ENCODE measurements at regions not wholly inside any gene's neighbourhood (a gene's known extent, or its start where the extent isn't known, plus 50 kb on each side); places are given as distances from the start of the nearest gene placed in this dataset.

DNA sequence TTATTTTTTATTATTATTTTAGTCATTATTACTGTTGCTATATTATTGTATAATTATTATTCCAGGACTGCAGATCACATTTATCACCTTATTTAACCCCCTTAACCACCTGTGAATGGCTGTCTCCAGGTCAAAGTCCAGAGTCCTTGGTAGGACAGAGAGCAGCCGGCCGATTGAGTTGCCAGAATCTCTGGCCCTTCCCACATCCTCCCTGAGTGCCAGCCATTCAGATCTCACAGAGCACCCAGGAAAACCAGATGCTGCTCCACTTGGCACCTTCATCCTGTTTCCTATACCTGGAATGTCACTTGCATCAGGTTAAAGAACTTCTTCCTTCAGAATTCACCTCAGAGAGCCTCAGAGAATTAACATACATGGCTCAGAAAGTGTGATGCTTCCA, 101.1 kb downstream of the ELAPOR2 start:
- no CpG with 5 or more reads among the region's 2 CpGs for WGBS (ENCODE audit: extremely low coverage, insufficient coverage, insufficient read length)
- H3K27ac ChIP-seq (ENCODE audit: low read depth, low read length), result no peak overlapping the region
- H2BK5ac ChIP-seq (ENCODE audit: low read depth, low read length, poor library complexity), result no peak overlapping the region
- H2AFZ ChIP-seq (ENCODE audit: insufficient read depth, low read length, poor library complexity), result no peak overlapping the region
- H4K12ac ChIP-seq (ENCODE audit: low read depth, low read length), result no peak overlapping the region
- H3K4ac ChIP-seq (ENCODE audit: low read depth, low read length), result no peak overlapping the region
- no peak for DNase-seq
- no peak overlapping the region for H3K18ac ChIP-seq (ENCODE audit: low read length)
- H3K9ac ChIP-seq (ENCODE audit: low read length), result no peak overlapping the region
- H2BK120ac ChIP-seq (ENCODE audit: insufficient read depth, low read length, poor library complexity), result no peak overlapping the region
- no peaks in the 10 kb centered on the region for H3K36me3 ChIP-seq (ENCODE audit: control insufficient read depth in 1 of 2, insufficient read depth in 2 of 2, low read length in 2 of 2)
- no peaks in the 10 kb centered on the region for H3K79me2 ChIP-seq (ENCODE audit: control insufficient read depth, insufficient read depth, low read length, poor library complexity)
- no peaks in the 10 kb centered on the region for H3K27me3 ChIP-seq (ENCODE audit: insufficient read depth, low read length)
- H3K9me3 ChIP-seq (ENCODE audit: insufficient read depth, low read depth, low read length), result no peaks in the 10 kb centered on the region
- no peak overlapping the region for H3K4me2 ChIP-seq (ENCODE audit: low read length)
- H2BK12ac ChIP-seq (ENCODE audit: low read length), result no peak overlapping the region
- H3K4me3 ChIP-seq (ENCODE audit: low read depth, low read length), result no peak overlapping the region
- no peaks in the 10 kb centered on the region for H3K4me1 ChIP-seq (ENCODE audit: control insufficient read depth in 1 of 2, insufficient read depth in 2 of 2, low read length in 2 of 2)
- H2AK5ac ChIP-seq (ENCODE audit: low read length), result no peak overlapping the region
- H4K91ac ChIP-seq (ENCODE audit: low read depth, low read length), result no peak overlapping the region
- no peak overlapping the region for H3K23ac ChIP-seq (ENCODE audit: low read length)
- H4K8ac ChIP-seq (ENCODE audit: low read depth, low read length), result no peak overlapping the region
- no peak overlapping the region for H3K14ac ChIP-seq (ENCODE audit: low read length)
- no peaks in the 10 kb centered on the region for H3K79me1 ChIP-seq (ENCODE audit: low read length)

DNA sequence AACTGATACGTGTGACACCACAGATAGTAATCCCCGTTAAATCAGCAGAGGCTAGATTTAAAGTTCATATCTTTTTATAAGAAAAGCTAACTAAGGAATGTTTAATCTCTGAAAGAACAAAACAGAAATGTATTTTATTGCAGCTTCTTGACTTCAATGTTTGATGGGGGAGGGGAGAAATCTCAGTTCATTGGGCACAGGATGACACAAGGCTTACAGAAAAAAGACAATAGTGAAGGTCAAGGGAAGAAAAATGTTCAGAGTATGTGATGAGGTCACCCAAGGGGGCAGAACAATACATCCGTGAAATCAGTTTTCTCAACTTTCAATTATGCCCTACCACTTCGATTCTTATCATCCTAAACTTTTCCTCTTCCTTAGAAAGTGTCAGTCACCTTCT, 102.9 kb downstream of the ELAPOR2 start:
- Histone ChIP-seq H3K4me2 (ENCODE audit: low read length) (no peak overlapping the region), H3K4me1 (ENCODE audit: control insufficient read depth in 1 of 2, insufficient read depth in 2 of 2, low read length in 2 of 2) (no peaks in the 10 kb centered on the region), H3K14ac (ENCODE audit: low read length) (no peak overlapping the region), H2BK120ac (ENCODE audit: insufficient read depth, low read length, poor library complexity) (no peak overlapping the region), H2BK12ac (ENCODE audit: low read length) (no peak overlapping the region), H3K27me3 (ENCODE audit: insufficient read depth, low read length) (no peaks in the 10 kb centered on the region), H3K18ac (ENCODE audit: low read length) (no peak overlapping the region), H4K8ac (ENCODE audit: low read depth, low read length) (no peak overlapping the region), H3K36me3 (ENCODE audit: control insufficient read depth in 1 of 2, insufficient read depth in 2 of 2, low read length in 2 of 2) (no peaks in the 10 kb centered on the region), H3K79me2 (ENCODE audit: control insufficient read depth, insufficient read depth, low read length, poor library complexity) (no peaks in the 10 kb centered on the region), H4K91ac (ENCODE audit: low read depth, low read length) (no peak overlapping the region), H3K9me3 (ENCODE audit: insufficient read depth, low read depth, low read length) (no peaks in the 10 kb centered on the region), H2AK5ac (ENCODE audit: low read length) (no peak overlapping the region), H3K9ac (ENCODE audit: low read length) (no peak overlapping the region), H4K12ac (ENCODE audit: low read depth, low read length) (no peak overlapping the region), H3K4ac (ENCODE audit: low read depth, low read length) (no peak overlapping the region), H3K27ac (ENCODE audit: low read depth, low read length) (no peak overlapping the region), H3K79me1 (ENCODE audit: low read length) (no peaks in the 10 kb centered on the region), H2AFZ (ENCODE audit: insufficient read depth, low read length, poor library complexity) (no peak overlapping the region), H3K4me3 (ENCODE audit: low read depth, low read length) (no peak overlapping the region), H3K23ac (ENCODE audit: low read length) (no peak overlapping the region), H2BK5ac (ENCODE audit: low read depth, low read length, poor library complexity) (no peak overlapping the region)
- DNase-seq, result no peak
- WGBS (ENCODE audit: extremely low coverage, insufficient coverage, insufficient read length), result no CpG with 5 or more reads among the region's 4 CpGs

DNA sequence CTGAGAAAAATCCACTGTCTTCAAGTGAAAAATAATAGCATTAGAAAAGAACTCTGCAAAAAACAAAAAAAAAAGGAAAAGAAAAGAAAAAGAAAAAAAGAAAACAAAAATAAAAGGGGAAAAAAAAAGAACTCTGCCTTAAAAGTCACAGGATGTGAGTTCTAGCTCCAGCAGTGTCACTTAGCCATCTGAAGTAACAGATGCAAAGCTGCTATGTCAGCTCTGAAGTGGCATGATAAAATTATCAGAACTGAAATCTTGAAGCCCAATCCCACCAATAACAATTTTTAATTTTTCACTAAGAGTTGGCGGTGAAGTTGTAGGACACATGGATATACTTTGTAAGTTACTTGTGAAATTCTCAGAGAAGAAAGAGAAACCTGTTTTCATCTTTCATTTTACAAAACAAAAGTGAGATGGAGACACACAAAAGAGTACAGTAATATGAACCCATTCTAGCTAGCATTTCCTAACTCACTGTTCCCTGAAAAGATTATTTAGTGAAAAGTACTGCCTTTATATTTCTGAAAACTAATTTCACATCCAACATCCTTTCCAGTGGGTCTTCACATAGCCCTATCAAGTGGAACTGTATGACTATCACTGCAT, 103.5 kb downstream of the ELAPOR2 start:
- no peak overlapping the region for H3K27ac ChIP-seq (ENCODE audit: low read depth, low read length)
- H2BK120ac ChIP-seq (ENCODE audit: insufficient read depth, low read length, poor library complexity), result no peak overlapping the region
- no CpG with 5 or more reads among the region's 1 CpG for WGBS (ENCODE audit: extremely low coverage, insufficient coverage, insufficient read length)
- H3K27me3 ChIP-seq (ENCODE audit: insufficient read depth, low read length), result no peaks in the 10 kb centered on the region
- H2BK5ac ChIP-seq (ENCODE audit: low read depth, low read length, poor library complexity), result no peak overlapping the region
- H3K79me2 ChIP-seq (ENCODE audit: control insufficient read depth, insufficient read depth, low read length, poor library complexity), result no peaks in the 10 kb centered on the region
- H3K23ac ChIP-seq (ENCODE audit: low read length), result no peak overlapping the region
- no peak overlapping the region for H4K12ac ChIP-seq (ENCODE audit: low read depth, low read length)
- no peak overlapping the region for H3K4me3 ChIP-seq (ENCODE audit: low read depth, low read length)
- no peak overlapping the region for H2AK5ac ChIP-seq (ENCODE audit: low read length)
- H3K18ac ChIP-seq (ENCODE audit: low read length), result no peak overlapping the region
- H2BK12ac ChIP-seq (ENCODE audit: low read length), result no peak overlapping the region
- no peak overlapping the region for H4K91ac ChIP-seq (ENCODE audit: low read depth, low read length)
- no peak overlapping the region for H3K4me2 ChIP-seq (ENCODE audit: low read length)
- no peaks in the 10 kb centered on the region for H3K9me3 ChIP-seq (ENCODE audit: insufficient read depth, low read depth, low read length)
- DNase-seq, result no peak
- no peak overlapping the region for H3K9ac ChIP-seq (ENCODE audit: low read length)
- no peaks in the 10 kb centered on the region for H3K4me1 ChIP-seq (ENCODE audit: control insufficient read depth in 1 of 2, insufficient read depth in 2 of 2, low read length in 2 of 2)
- no peak overlapping the region for H3K14ac ChIP-seq (ENCODE audit: low read length)
- H3K4ac ChIP-seq (ENCODE audit: low read depth, low read length), result no peak overlapping the region
- no peaks in the 10 kb centered on the region for H3K79me1 ChIP-seq (ENCODE audit: low read length)
- no peaks in the 10 kb centered on the region for H3K36me3 ChIP-seq (ENCODE audit: control insufficient read depth in 1 of 2, insufficient read depth in 2 of 2, low read length in 2 of 2)
- H4K8ac ChIP-seq (ENCODE audit: low read depth, low read length), result no peak overlapping the region
- H2AFZ ChIP-seq (ENCODE audit: insufficient read depth, low read length, poor library complexity), result no peak overlapping the region

DNA sequence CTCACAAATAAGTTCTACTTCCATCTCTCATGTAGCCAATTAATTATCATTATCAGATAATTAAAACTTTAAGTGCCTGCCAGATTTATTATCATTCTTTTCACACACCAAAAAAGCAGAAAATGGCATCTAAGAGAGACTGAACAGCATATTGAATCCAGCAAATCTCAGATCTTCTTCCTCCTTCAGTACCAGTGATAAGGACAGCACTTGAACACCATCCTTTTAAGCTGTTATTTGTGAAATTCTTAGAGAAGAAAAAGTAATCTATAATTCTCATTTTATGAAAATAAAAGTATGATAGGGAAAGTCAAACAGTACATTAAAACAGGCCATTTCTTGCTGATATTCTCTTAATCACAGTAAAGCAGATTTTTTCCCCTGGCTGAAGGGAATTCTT, 104.5 kb downstream of the ELAPOR2 start:
- H3K9ac ChIP-seq (ENCODE audit: low read length), result no peak overlapping the region
- no peak overlapping the region for H2BK5ac ChIP-seq (ENCODE audit: low read depth, low read length, poor library complexity)
- H2AFZ ChIP-seq (ENCODE audit: insufficient read depth, low read length, poor library complexity), result no peak overlapping the region

More for the DNA sequence above, 104.5 kb downstream of the ELAPOR2 start:
- Histone ChIP-seq H3K79me2 (ENCODE audit: control insufficient read depth, insufficient read depth, low read length, poor library complexity) (no peaks in the 10 kb centered on the region), H3K18ac (ENCODE audit: low read length) (no peak overlapping the region), H4K12ac (ENCODE audit: low read depth, low read length) (no peak overlapping the region), H3K36me3 (ENCODE audit: control insufficient read depth in 1 of 2, insufficient read depth in 2 of 2, low read length in 2 of 2) (no peaks in the 10 kb centered on the region), H2BK12ac (ENCODE audit: low read length) (no peak overlapping the region), H3K4me3 (ENCODE audit: low read depth, low read length) (no peak overlapping the region), H3K23ac (ENCODE audit: low read length) (no peak overlapping the region), H3K14ac (ENCODE audit: low read length) (no peak overlapping the region), H4K8ac (ENCODE audit: low read depth, low read length) (no peak overlapping the region), H4K91ac (ENCODE audit: low read depth, low read length) (no peak overlapping the region), H3K4me1 (ENCODE audit: control insufficient read depth in 1 of 2, insufficient read depth in 2 of 2, low read length in 2 of 2) (no peaks in the 10 kb centered on the region), H3K4me2 (ENCODE audit: low read length) (no peak overlapping the region), H3K9me3 (ENCODE audit: insufficient read depth, low read depth, low read length) (peaks cover 3% of the 10 kb centered on the region), H3K4ac (ENCODE audit: low read depth, low read length) (no peak overlapping the region), H2AK5ac (ENCODE audit: low read length) (no peak overlapping the region), H3K27me3 (ENCODE audit: insufficient read depth, low read length) (no peaks in the 10 kb centered on the region), H3K79me1 (ENCODE audit: low read length) (no peaks in the 10 kb centered on the region), H2BK120ac (ENCODE audit: insufficient read depth, low read length, poor library complexity) (no peak overlapping the region), H3K27ac (ENCODE audit: low read depth, low read length) (no peak overlapping the region)
- DNase-seq, result no peak
